A549 (cell line): ENCODE measurements at regions not wholly inside any gene's neighbourhood (a gene's known extent, or its start where the extent isn't known, plus 50 kb on each side); places are given as distances from the start of the nearest gene placed in this dataset.

Experiments used
- CEBPB ChIP-seq, 2 experiments: fragments of >200 bp in 1 of 2; sonication (Bioruptor Twin) in 1 of 2; formaldehyde crosslinking in 1 of 2; IDR thresholded peaks; 2 replicates each; pipeline ENCODE4 v1.6.1; 2012 to 2016
- ESRRA ChIP-seq: fragments of 150-350 bp; IDR thresholded peaks from 2 replicates; pipeline ENCODE4 v1.6.1; 2014; ENCODE audit warnings: mild to moderate bottlenecking, low read length, borderline replicate concordance
- FOSL2 ChIP-seq, 2 experiments: fragments of 450-650 bp in 1 of 2; fragments of >200 bp in 1 of 2; sonication (Bioruptor Twin) in 1 of 2; formaldehyde crosslinking; IDR thresholded peaks; 2 replicates each; pipeline versions ENCODE4 v1.5.0 to v1.6.1; 2016 to 2020; ENCODE audit warnings: mild to moderate bottlenecking in 1 of 2, moderate library complexity in 1 of 2
- KDM5A ChIP-seq: fragments of 200-600 bp; sonication (generic); IDR thresholded peaks from 2 replicates; pipeline ENCODE4 v1.6.1; 2016; ENCODE audit warnings: antibody characterized with exemption, mild to moderate bottlenecking
- MAZ ChIP-seq: fragments of 150-350 bp; IDR thresholded peaks from 2 replicates; pipeline ENCODE4 v1.6.1; 2014; ENCODE audit warnings: antibody characterized with exemption, low read depth, low read length, borderline replicate concordance
- MYC ChIP-seq: IDR thresholded peaks from 2 replicates; pipeline ENCODE4 v1.6.1; 2012; ENCODE audit warnings: mild to moderate bottlenecking, inconsistent platforms, low read length, improper control_type of control experiment, borderline replicate concordance
- PHF8 ChIP-seq: fragments of 200-600 bp; sonication (generic); IDR thresholded peaks from 2 replicates; pipeline ENCODE4 v1.6.1; 2016; ENCODE audit warnings: low read depth, mild to moderate bottlenecking, antibody characterized with exemption, moderate library complexity, borderline replicate concordance
- POLR2A ChIP-seq: IDR thresholded peaks from 2 replicates; pipeline ENCODE4 v1.6.1; 2012; ENCODE audit warnings: mild to moderate bottlenecking, low read length
- RAD21 ChIP-seq, 2 experiments: fragments of >200 bp in 1 of 2; sonication (Bioruptor Twin) in 1 of 2; formaldehyde crosslinking in 1 of 2; IDR thresholded peaks in 1 of 2; conservative IDR thresholded peaks in 1 of 2; 2 replicates in 1 of 2; 3 replicates in 1 of 2; pipeline ENCODE4 v1.6.1; 2012 to 2018; ENCODE audit warnings: inconsistent platforms in 1 of 2
- SMC3 ChIP-seq: fragments of >200 bp; sonication (Bioruptor Twin); formaldehyde crosslinking; IDR thresholded peaks from 3 replicates; pipeline ENCODE4 v1.6.1; 2018; ENCODE audit warnings: inconsistent platforms
- TF ChIP-seq, protein P1 (sequence below): fragments of >200 bp; sonication (Bioruptor Twin); formaldehyde crosslinking; IDR thresholded peaks from 3 replicates; pipeline ENCODE4 v1.5.1; 2016

DNA sequence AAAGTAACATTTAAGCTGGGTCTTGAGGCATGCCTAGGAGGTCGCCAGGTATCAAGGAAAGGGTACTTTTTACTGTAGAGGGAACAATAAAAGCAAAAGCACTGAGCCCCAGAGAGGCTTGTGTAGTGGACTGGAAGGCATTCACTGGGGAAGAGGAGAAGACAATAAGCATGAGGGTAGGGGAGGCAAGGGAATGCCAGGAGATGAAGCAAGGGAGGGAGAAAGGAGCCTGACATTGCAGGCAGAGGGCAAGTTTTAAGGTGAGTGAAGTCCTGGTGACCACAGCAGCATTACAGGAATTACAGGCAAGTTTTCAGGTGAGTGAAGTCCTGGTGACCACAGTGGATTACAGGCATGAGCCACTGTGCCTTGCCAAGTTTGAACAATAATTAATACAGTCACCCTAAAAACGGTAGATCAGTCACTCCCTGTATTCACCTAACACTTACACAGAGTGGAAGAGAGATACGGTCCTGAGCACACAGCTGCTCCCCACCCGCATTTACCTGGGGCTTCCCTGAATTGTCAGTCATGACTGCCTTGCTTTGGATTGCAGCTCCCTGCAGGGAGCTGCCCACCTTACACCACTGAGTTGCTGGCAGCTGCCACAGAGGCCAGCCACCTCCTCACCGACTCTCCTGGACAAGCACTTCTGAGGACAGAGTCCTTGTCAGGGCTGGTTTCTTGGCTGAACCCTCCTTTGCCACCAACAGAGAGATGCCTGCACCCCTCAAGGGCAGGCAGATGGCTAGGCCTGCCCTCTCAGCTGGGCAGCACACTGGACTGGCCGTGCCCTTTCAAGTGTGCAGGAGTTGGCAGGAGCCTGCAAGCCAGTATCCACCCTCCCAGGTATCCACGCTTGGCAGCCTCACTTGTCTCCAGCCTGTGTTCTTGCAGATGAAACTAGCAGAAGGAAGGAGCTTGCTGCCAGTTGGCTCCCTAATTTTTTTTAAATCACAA lies 59.0 kb upstream of the KCNK12 start:
- TF ChIP-seq POLR2A (no peak), KDM5A (no peak), ESRRA (no peak), RAD21 (conservative IDR thresholded peaks at IDR 0.05 in 1 of 2, IDR thresholded peaks at IDR 0.05 in 1 of 2) (no peak), FOSL2 (IDR thresholded peaks at IDR 0.05) (no peak), FOSL2 (CRISPR knock-in tag; IDR thresholded peaks at IDR 0.05) (no peak), CEBPB (IDR thresholded peaks at IDR 0.05) (no peak), MAZ (no peak), SMC3 (no peak), MYC (no peak), PHF8 (no peak)
- TF ChIP-seq, protein P1, sequence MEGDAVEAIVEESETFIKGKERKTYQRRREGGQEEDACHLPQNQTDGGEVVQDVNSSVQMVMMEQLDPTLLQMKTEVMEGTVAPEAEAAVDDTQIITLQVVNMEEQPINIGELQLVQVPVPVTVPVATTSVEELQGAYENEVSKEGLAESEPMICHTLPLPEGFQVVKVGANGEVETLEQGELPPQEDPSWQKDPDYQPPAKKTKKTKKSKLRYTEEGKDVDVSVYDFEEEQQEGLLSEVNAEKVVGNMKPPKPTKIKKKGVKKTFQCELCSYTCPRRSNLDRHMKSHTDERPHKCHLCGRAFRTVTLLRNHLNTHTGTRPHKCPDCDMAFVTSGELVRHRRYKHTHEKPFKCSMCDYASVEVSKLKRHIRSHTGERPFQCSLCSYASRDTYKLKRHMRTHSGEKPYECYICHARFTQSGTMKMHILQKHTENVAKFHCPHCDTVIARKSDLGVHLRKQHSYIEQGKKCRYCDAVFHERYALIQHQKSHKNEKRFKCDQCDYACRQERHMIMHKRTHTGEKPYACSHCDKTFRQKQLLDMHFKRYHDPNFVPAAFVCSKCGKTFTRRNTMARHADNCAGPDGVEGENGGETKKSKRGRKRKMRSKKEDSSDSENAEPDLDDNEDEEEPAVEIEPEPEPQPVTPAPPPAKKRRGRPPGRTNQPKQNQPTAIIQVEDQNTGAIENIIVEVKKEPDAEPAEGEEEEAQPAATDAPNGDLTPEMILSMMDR: no peak
